SK-N-MC (cell line): ENCODE measurements at regions not wholly inside any gene's neighbourhood (a gene's known extent, or its start where the extent isn't known, plus 50 kb on each side); places are given as distances from the start of the nearest gene placed in this dataset.

Experiments
- EZH2 ChIP-seq: fragments of 200-600 bp; sonication (generic); IDR thresholded peaks from one replicate; pipeline ENCODE4 v1.6.1; 2017; ENCODE audit warnings: antibody characterized with exemption
- POLR2AphosphoS5 ChIP-seq: IDR thresholded peaks from 2 replicates; pipeline ENCODE4 v1.6.1; 2012; ENCODE audit warnings: mild to moderate bottlenecking, low read depth, low read length, borderline replicate concordance

DNA sequence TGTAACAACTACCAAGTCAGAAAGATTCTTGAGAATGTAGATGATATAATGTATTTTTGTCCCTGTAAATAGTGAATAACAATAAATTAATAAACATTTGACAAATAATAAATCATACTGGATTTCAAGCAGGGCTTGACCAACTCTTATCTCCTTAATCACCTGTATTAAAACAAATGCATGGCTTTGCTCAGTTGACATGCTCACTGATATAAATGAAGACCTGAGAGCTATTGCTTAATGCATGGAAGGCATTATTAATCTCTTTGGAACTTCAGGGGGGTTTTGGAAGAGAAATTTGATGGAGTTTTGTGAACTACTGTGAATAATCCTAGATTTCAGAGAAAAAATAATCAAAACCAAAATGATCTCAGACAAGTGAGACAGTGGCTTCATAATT, 1420.4 kb upstream of the TENM4 start:
- no peak for TF ChIP-seq EZH2
- TF ChIP-seq POLR2AphosphoS5, result no peak
